ENCODE measurements at regions not wholly inside any gene's neighbourhood (a gene's known extent, or its start where the extent isn't known, plus 50 kb on each side); places are given as distances from the start of the nearest gene placed in this dataset.

DNA sequence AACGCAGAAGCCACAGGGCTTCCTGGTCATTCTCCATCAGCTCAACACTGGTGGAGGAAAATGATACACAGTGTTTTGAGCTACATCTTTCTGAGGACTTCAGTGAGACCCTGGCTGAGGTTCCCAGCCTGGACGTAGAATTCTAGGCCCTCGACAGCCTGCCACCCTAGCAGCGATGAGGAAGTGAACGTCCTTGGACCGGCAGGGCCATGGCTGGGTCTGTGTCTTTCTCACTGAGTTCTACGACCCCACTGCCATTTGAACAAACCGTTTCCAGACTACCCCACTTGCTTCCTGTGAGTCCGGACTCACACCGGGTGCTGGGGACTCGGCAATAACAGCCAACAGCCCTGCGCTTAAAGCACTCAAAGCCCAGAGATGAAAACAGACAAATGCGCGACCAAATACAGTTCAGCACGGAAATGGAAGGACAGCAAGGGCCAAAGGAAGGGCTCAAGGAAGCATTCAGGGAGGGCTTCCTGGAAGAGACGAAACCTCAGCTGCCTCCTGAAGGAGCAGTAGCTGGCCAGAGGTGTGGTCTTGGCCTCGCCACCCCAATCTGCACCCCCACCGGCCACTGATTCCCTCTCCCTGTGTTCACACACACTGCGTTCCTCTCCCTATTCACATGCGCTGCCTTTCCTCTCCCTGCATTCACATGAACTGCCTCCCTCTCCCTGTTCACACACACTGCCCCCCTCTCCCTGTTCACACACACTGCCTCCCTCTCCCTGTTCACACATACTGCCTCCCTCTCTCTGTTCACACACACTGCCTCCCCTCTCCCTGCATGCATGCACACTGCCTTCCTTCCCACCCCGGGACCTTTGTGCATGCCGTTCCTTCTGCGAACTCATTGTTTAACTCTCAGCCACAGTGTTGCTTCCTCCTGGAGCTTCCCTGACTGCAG is 136.3 kb upstream of the PRR20G start:
- no peak for TF ChIP-seq POLR2A (IDR thresholded peaks at IDR 0.05)
- TF ChIP-seq, protein P1, sequence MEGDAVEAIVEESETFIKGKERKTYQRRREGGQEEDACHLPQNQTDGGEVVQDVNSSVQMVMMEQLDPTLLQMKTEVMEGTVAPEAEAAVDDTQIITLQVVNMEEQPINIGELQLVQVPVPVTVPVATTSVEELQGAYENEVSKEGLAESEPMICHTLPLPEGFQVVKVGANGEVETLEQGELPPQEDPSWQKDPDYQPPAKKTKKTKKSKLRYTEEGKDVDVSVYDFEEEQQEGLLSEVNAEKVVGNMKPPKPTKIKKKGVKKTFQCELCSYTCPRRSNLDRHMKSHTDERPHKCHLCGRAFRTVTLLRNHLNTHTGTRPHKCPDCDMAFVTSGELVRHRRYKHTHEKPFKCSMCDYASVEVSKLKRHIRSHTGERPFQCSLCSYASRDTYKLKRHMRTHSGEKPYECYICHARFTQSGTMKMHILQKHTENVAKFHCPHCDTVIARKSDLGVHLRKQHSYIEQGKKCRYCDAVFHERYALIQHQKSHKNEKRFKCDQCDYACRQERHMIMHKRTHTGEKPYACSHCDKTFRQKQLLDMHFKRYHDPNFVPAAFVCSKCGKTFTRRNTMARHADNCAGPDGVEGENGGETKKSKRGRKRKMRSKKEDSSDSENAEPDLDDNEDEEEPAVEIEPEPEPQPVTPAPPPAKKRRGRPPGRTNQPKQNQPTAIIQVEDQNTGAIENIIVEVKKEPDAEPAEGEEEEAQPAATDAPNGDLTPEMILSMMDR (IDR thresholded peaks at IDR 0.05 in 8 of 11, conservative IDR thresholded peaks at IDR 0.05 in 3 of 11) = no peak
- no peak for TF ChIP-seq POLR2AphosphoS5 (IDR thresholded peaks at IDR 0.05)
